IMR-90 (cell line): ENCODE measurements at regions not wholly inside any gene's neighbourhood (a gene's known extent, or its start where the extent isn't known, plus 50 kb on each side); places are given as distances from the start of the nearest gene placed in this dataset.

Source experiments
- ATAC-seq: fragments of 200-7000 bp; cut with Tn5 transposase; 2 replicates; pipeline ENCODE4 v1.9.1; 2020; ENCODE audit warnings: low read depth, mild to moderate bottlenecking, moderate library complexity
- BruUV-seq: library from RNA; stranded (reverse); fragments of 400-500 nt; replicated peaks from 2 replicates; lab custom pipeline; 2021; lab: Mats Ljungman, UMichigan
- CTCF ChIA-PET: fragments of 300-600 bp; formaldehyde crosslinking; extraction: SDS; loops from one replicate; lab custom pipeline; 2021; ENCODE audit warnings: antibody characterized with exemption; lab: Yijun Ruan, JAX
- POLR2A ChIA-PET: fragments of 300-600 bp; sonication (Branson Sonifier 250); formaldehyde crosslinking; loops from one replicate; lab custom pipeline; 2022; ENCODE audit warnings: antibody characterized with exemption; ENCODE audit not compliant: unreplicated experiment; lab: Charles Lee
- DNase-seq: peaks from one replicate; pipeline ENCODE4 v3.0.0; 2013
- H2AFZ ChIP-seq: replicated peaks from 2 replicates; pipeline ENCODE3; 2013; ENCODE audit warnings: low read length, mild to moderate bottlenecking; ENCODE audit not compliant: poor library complexity
- H2AK5ac ChIP-seq: 2 replicates; pipeline ENCODE4 v1.6.1; 2013; ENCODE audit warnings: low read depth, low read length, inconsistent platforms
- H2AK9ac ChIP-seq: replicated peaks from 2 replicates; pipeline ENCODE3; 2013; ENCODE audit warnings: mild to moderate bottlenecking, low read depth, low read length, moderate library complexity; ENCODE audit not compliant: poor library complexity
- H2BK120ac ChIP-seq: 2 replicates; pipeline ENCODE4 v1.6.1; 2013; ENCODE audit warnings: low read depth, low read length, inconsistent platforms
- H2BK15ac ChIP-seq: 3 replicates; pipeline ENCODE4 v1.6.1; 2013; ENCODE audit warnings: low read depth, low read length, inconsistent platforms
- H2BK20ac ChIP-seq: 2 replicates; pipeline ENCODE4 v1.6.1; 2013; ENCODE audit warnings: low read depth, mild to moderate bottlenecking, inconsistent platforms, low read length, moderate library complexity
- H2BK5ac ChIP-seq: 2 replicates; pipeline ENCODE4 v1.6.1; 2013; ENCODE audit warnings: mild to moderate bottlenecking, low read depth, low read length, inconsistent platforms; ENCODE audit not compliant: poor library complexity, severe bottlenecking
- H3K14ac ChIP-seq: replicated peaks from 2 replicates; pipeline ENCODE4 v1.6.1; 2013; ENCODE audit warnings: low read depth, low read length, inconsistent platforms
- H3K18ac ChIP-seq: 2 replicates; pipeline ENCODE4 v1.6.1; 2013; ENCODE audit warnings: low read depth, low read length, control low read depth
- H3K23ac ChIP-seq: 2 replicates; pipeline ENCODE4 v1.6.1; 2013; ENCODE audit warnings: low read depth, low read length, inconsistent platforms
- H3K27ac ChIP-seq: 2 replicates; pipeline ENCODE4 v1.5.1; 2013; ENCODE audit warnings: mild to moderate bottlenecking, control low read depth, low read length; ENCODE audit not compliant: insufficient read depth
- H3K27me3 ChIP-seq: 2 replicates; pipeline ENCODE4 v1.6.1; 2013; ENCODE audit warnings: low read length; ENCODE audit not compliant: control insufficient read depth, insufficient read depth
- H3K36me3 ChIP-seq: 2 replicates; pipeline ENCODE4 v1.6.1; 2013; ENCODE audit warnings: low read length, mixed read lengths; ENCODE audit not compliant: control insufficient read depth, insufficient read depth
- H3K4ac ChIP-seq: 2 replicates; pipeline ENCODE4 v1.6.1; 2013; ENCODE audit warnings: low read depth, low read length, inconsistent platforms
- H3K4me1 ChIP-seq: 2 replicates; pipeline ENCODE4 v1.6.1; 2013; ENCODE audit warnings: low read length, mixed read lengths; ENCODE audit not compliant: control insufficient read depth, insufficient read depth
- H3K4me2 ChIP-seq: 2 replicates; pipeline ENCODE4 v1.6.1; 2013; ENCODE audit warnings: low read depth, mild to moderate bottlenecking, control low read depth, low read length, moderate library complexity
- H3K4me3 ChIP-seq: 2 replicates; pipeline ENCODE4 v1.5.1; 2013; ENCODE audit warnings: low read depth, mild to moderate bottlenecking, control low read depth, low read length, moderate library complexity; ENCODE audit not compliant: insufficient read depth
- H3K56ac ChIP-seq: 2 replicates; pipeline ENCODE4 v1.6.1; 2013; ENCODE audit warnings: low read length, inconsistent platforms; ENCODE audit not compliant: insufficient read depth; ENCODE audit errors: extremely low read depth
- H3K79me1 ChIP-seq, 2 experiments: 2 replicates each; pipeline ENCODE4 v1.6.1; 2013; ENCODE audit warnings: low read length in 2 of 2, inconsistent platforms in 1 of 2, low read depth in 1 of 2
- H3K9ac ChIP-seq: 2 replicates; pipeline ENCODE4 v1.6.1; 2013; ENCODE audit warnings: low read depth, low read length, control low read depth
- H3K9me1 ChIP-seq: 2 replicates; pipeline ENCODE4 v1.6.1; 2013; ENCODE audit warnings: low read length, inconsistent platforms; ENCODE audit not compliant: insufficient read depth
- H3K9me3 ChIP-seq: 2 replicates; pipeline ENCODE4 v1.6.1; 2013; ENCODE audit warnings: low read length; ENCODE audit not compliant: control insufficient read depth, insufficient read depth
- H4K20me1 ChIP-seq: 2 replicates; pipeline ENCODE4 v1.6.1; 2013; ENCODE audit warnings: low read length, inconsistent platforms; ENCODE audit not compliant: insufficient read depth
- H4K5ac ChIP-seq: 2 replicates; pipeline ENCODE4 v1.6.1; 2013; ENCODE audit warnings: mild to moderate bottlenecking, low read depth, low read length, control low read depth
- H4K8ac ChIP-seq, 2 experiments: 2 replicates each; pipeline ENCODE4 v1.6.1; 2013; ENCODE audit warnings: low read depth in 2 of 2, low read length in 2 of 2, control low read depth in 1 of 2, inconsistent platforms in 1 of 2
- H4K91ac ChIP-seq: 2 replicates; pipeline ENCODE4 v1.6.1; 2013; ENCODE audit warnings: low read depth, low read length, inconsistent platforms; ENCODE audit not compliant: insufficient read depth
- BHLHE40 ChIP-seq: fragments of 150-350 bp; IDR thresholded peaks from 2 replicates; pipeline ENCODE4 v1.6.1; 2016; ENCODE audit warnings: mild to moderate bottlenecking, low read depth, low read length
- CEBPB ChIP-seq: IDR thresholded peaks from 2 replicates; pipeline ENCODE4 v1.6.1; 2012; ENCODE audit warnings: low read depth, low read length, improper control_type of control experiment
- CHD1 ChIP-seq: IDR thresholded peaks from 2 replicates; pipeline ENCODE4 v1.6.1; 2012; ENCODE audit warnings: low read depth, low read length, improper control_type of control experiment
- FOS ChIP-seq: fragments of 150-350 bp; IDR thresholded peaks from 2 replicates; pipeline ENCODE4 v1.6.1; 2016; ENCODE audit warnings: low read depth, low read length
- MAFK ChIP-seq: IDR thresholded peaks from 2 replicates; pipeline ENCODE4 v1.6.1; 2012; ENCODE audit warnings: low read depth, low read length, improper control_type of control experiment
- MAZ ChIP-seq: IDR thresholded peaks from 2 replicates; pipeline ENCODE4 v1.6.1; 2012; ENCODE audit warnings: low read depth, mild to moderate bottlenecking, low read length, improper control_type of control experiment, moderate library complexity, borderline replicate concordance
- MXI1 ChIP-seq: IDR thresholded peaks from 2 replicates; pipeline ENCODE4 v1.6.1; 2012; ENCODE audit warnings: low read depth, mild to moderate bottlenecking, low read length, moderate library complexity, borderline replicate concordance
- NFE2L2 ChIP-seq: fragments of 150-350 bp; IDR thresholded peaks from 2 replicates; pipeline ENCODE4 v1.6.1; 2016; ENCODE audit warnings: low read depth, mild to moderate bottlenecking, low read length
- RAD21 ChIP-seq: IDR thresholded peaks from 2 replicates; pipeline ENCODE4 v1.6.1; 2012; ENCODE audit warnings: low read length, improper control_type of control experiment
- RCOR1 ChIP-seq: IDR thresholded peaks from 2 replicates; pipeline ENCODE4 v1.6.1; 2012; ENCODE audit warnings: mild to moderate bottlenecking, low read length, improper control_type of control experiment; ENCODE audit not compliant: insufficient replicate concordance
- RFX5 ChIP-seq: IDR thresholded peaks from 2 replicates; pipeline ENCODE4 v1.8.0; 2012; ENCODE audit warnings: low read depth, mild to moderate bottlenecking, low read length, moderate library complexity
- USF2 ChIP-seq: fragments of 150-350 bp; IDR thresholded peaks from 2 replicates; pipeline ENCODE4 v1.6.1; 2017; ENCODE audit warnings: mild to moderate bottlenecking, antibody characterized with exemption, low read length, low read depth
- WGBS, 2 experiments: methylation state at CpG; one replicate each; pipeline versions ENCODE4 v1.1.5 to v1.1.7; 2013; ENCODE audit warnings: missing lambda C conversion rate in 2 of 2; ENCODE audit not compliant: insufficient read length in 1 of 2; ENCODE audit errors: extremely low coverage in 2 of 2; 5-methylcytosine and 5-hydroxymethylcytosine counted together
- dilution Hi-C: fragments of 300-500 bp; cut with HindIII; formaldehyde crosslinking; loops from one replicate; pipeline ENCODE4 v1.14.3; 2018; ENCODE audit warnings: low sequenced_read_pairs; ENCODE audit not compliant: unreplicated experiment
- in situ Hi-C: fragments of 300-500 bp; cut with MboI; formaldehyde crosslinking; loops from 3 replicates; pipeline ENCODE4 v1.14.3; 2019; ENCODE audit warnings: low sequenced_read_pairs, inconsistent platforms, mixed read lengths
- intact Hi-C: fragments of 100-400 bp; cut with micrococcal nuclease; formaldehyde crosslinking; loops from 2 replicates; pipeline ENCODE4 v1.10.0; 2022
- TF ChIP-seq, protein P1 (sequence below): fragments of 150-350 bp; IDR thresholded peaks from 2 replicates; pipeline ENCODE4 v1.6.1; 2016; ENCODE audit warnings: low read depth, mild to moderate bottlenecking, low read length, moderate library complexity, borderline replicate concordance

DNA sequence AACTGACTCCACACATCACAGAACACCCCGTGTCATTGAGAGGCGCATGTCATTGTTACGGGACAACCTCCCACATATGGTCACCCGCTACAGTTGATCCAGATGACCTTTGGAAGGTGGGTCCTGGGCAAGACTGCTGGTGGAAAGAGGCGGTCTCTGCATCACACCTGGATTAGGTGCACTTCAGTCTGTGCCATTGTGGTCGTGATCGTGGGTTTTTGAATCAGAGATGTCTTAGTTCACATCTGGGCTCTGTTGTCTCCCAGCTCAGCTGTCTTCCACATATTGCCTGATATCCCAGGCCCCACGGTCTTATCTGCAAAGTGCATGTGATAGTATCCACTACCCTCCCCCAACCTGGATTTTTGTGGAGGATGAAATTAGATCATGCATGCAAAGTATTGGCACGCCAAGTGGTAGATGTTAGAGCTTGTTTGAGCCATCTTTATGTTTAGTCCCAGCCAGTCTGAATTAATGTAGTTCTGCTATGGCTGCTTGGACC, 208.7 kb upstream of the FOXN3 start:
- H3K4me2 ChIP-seq: no peak overlapping the region
- no peak overlapping the region for H4K91ac ChIP-seq
- H4K8ac ChIP-seq: no peak overlapping the region
- no peaks in the 10 kb centered on the region for H3K36me3 ChIP-seq
- peak overlapping the region; percentile 21; the same call in 2 of the 3 replicates for H2BK15ac ChIP-seq
- CTCF ChIA-PET: interaction anchor here (0.5 kb wide), 1 partner anchor 449 kb away, joined by 3 read pairs; no protein-coding TSS in a partner anchor
- H2AK9ac ChIP-seq: no peak overlapping the region
- no peak overlapping the region for H3K4me3 ChIP-seq
- ATAC-seq (no peak), DNase-seq (no peak)
- no peaks in the 10 kb centered on the region for H3K9me3 ChIP-seq
- H3K9ac ChIP-seq: no peak overlapping the region
- H3K56ac ChIP-seq: no peak overlapping the region
- no TSS peak for BruUV-seq
- no peaks in the 10 kb centered on the region; the same call in 1 of the 2 replicates for H3K27me3 ChIP-seq
- H3K4ac ChIP-seq: 0 out of 2 replicates have a peak overlapping the region, but pooled peaks have one; percentile 5
- H2BK5ac ChIP-seq: no peak overlapping the region
- in situ Hi-C loops (no loop called here), intact Hi-C loops (no loop called here), dilution Hi-C loops (no loop called here)
- H2AK5ac ChIP-seq: peak overlapping the region; percentile 68; the same call in 1 of the 2 replicates
- no peak overlapping the region for H4K5ac ChIP-seq
- no peak overlapping the region for H2AFZ ChIP-seq
- H3K18ac ChIP-seq: no peak overlapping the region; the same call in none of the 2 replicates
- no peak overlapping the region for H3K23ac ChIP-seq
- no peak overlapping the region for H2BK120ac ChIP-seq
- no peak overlapping the region for H3K14ac ChIP-seq
- H3K79me1 ChIP-seq: no peaks in the 10 kb centered on the region; a peak in 1 of 4 replicates
- H3K4me1 ChIP-seq: peaks cover 15% of the 10 kb centered on the region
- H3K27ac ChIP-seq: no peak overlapping the region
- peaks cover 10% of the 10 kb centered on the region for H3K9me1 ChIP-seq
- no peaks in the 10 kb centered on the region for H4K20me1 ChIP-seq
- TF ChIP-seq FOS (no peak), MXI1 (no peak), RCOR1 (no peak), MAFK (no peak), USF2 (no peak), RFX5 (no peak), CHD1 (no peak), NFE2L2 (no peak), BHLHE40 (no peak), RAD21 (no peak), MAZ (no peak), CEBPB (no peak)
- TF ChIP-seq, protein P1, sequence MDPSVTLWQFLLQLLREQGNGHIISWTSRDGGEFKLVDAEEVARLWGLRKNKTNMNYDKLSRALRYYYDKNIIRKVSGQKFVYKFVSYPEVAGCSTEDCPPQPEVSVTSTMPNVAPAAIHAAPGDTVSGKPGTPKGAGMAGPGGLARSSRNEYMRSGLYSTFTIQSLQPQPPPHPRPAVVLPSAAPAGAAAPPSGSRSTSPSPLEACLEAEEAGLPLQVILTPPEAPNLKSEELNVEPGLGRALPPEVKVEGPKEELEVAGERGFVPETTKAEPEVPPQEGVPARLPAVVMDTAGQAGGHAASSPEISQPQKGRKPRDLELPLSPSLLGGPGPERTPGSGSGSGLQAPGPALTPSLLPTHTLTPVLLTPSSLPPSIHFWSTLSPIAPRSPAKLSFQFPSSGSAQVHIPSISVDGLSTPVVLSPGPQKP: no peak
- no CpG with 5 or more reads among the region's 9 CpGs for WGBS, 2 experiments
- H2BK20ac ChIP-seq: no peak overlapping the region
- POLR2A ChIA-PET: no interaction called here
